ENCODE measurements at regions not wholly inside any gene's neighbourhood (a gene's known extent, or its start where the extent isn't known, plus 50 kb on each side); places are given as distances from the start of the nearest gene placed in this dataset.
"Not testable (repeated sequence)": the region's sequence is repeated elsewhere in the genome, so short reads cannot be mapped to it uniquely, and the experiment has no call there.

DNA sequence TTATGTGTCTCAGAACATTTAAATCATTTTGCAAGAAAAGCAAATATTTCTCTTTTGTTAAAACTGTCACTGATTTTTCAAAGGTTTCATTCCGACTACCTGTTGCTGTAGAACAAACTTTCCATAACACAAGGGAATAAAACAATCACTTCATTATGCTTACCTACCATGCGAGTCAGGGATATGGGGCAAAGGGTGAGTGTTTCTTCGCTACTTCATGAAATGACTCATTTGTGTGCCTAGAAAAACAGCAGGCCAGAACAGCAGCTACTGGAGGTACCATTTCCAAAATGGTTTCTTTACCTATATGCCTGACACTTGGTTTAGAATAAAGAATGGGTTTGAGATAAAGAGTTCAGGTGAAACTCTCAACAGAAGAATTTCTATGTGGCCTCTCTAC is 712.5 kb downstream of the PLOD2 start:
- no peak for DNase-seq (ENCODE audit: low spot score)

GRCh38 chr3:145450018-145450682 is 710.8 kb downstream of the PLOD2 start:
- no peak for DNase-seq (ENCODE audit: low spot score)

GRCh38 chr3:145457825-145458552 is 703.0 kb downstream of the PLOD2 start:
- DNase-seq (ENCODE audit: low spot score) = no peak

- not testable (repeated sequence) for DNase-seq (ENCODE audit: low spot score)
These were observed 701.3 kb downstream of the PLOD2 start for GRCh38 chr3:145459681-145460080.

DNA sequence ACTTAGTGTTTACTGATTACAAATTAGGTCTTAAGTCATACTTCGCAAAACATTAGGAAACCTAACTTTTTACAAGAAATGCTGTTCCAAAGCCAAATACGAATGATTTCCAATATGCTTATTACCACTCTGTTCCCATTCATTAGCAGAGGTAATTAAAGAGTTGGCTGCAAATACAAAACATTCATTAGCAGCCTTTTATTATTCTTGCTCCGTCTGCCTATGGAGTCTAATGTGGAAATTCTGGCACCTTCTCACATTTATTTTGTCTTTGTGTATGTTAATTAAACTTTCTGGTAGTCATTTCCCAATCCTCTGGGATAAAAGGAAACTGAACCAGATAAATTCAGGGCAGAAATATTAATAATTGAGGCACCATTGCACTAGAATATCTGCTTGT is 689.0 kb downstream of the PLOD2 start:
- DNase-seq (ENCODE audit: low spot score) = no peak

- DNase-seq (ENCODE audit: low spot score) = not testable (repeated sequence)
These were observed 678.2 kb downstream of the PLOD2 start for GRCh38 chr3:145482735-145483134.

DNA sequence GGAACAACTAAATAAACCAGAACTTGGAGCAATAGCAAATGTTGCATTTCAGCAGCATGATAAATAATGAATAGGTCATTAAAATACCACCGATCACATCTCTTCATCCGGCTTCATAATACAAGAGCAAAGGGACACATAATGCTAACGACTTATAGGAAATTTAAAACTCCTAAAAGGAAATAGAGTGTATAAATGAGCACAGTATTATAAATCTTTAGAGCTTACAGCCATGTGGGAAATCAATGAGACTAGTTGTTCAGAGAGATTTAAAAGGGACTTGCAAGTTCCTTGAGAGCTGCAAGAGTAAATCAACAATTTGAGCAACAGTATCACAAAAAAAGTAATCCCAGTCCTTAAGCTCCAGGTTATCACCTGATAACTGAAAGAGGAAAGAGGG is 677.0 kb downstream of the PLOD2 start:
- DNase-seq (ENCODE audit: low spot score) = no peak

DNA sequence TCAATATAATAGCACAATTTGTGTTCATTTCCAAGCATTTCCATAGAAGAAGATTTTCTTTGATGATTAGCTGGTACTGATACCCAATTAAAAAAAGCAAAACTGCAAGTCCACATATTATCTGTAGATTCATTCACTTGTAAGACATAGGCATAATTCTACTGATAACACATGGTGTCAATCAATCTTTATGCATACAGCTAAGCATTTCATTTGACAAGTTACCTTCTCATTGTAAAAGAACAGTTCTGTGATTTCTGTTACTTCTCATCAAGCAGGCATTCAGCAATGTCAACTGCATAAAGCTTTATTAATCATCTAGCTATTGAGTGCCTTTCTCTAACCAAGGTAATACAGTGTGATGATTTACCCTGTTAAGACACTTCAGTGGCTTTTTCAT is 672.0 kb downstream of the PLOD2 start:
- DNase-seq (ENCODE audit: low spot score) = no peak

GRCh38 chr3:145490088-145491048 is 670.6 kb downstream of the PLOD2 start:
- no peak for DNase-seq (ENCODE audit: low spot score)

- DNase-seq (ENCODE audit: low spot score) = no peak
These were observed 668.5 kb downstream of the PLOD2 start for GRCh38 chr3:145492456-145492855.

DNA sequence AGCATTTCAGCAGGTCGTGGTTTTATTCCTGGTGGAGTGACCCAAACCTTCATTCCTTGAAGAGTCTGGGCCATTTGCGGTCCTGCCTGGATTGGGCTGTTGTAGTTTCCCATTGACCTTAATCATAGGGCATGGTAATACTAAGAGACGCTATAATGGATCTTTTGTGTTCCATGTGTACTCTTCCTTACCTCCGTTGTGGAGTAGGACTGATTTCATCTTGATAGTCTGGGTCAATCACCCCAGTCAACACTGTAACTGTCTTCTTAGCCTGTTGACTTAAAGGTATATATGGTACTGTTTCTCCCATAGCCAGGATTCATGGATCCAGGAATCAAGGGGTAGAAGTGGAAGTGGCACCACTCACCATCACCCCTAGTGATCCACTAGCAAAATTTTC is 643.6 kb downstream of the PLOD2 start:
- DNase-seq (ENCODE audit: low spot score) = not testable (repeated sequence)

DNA sequence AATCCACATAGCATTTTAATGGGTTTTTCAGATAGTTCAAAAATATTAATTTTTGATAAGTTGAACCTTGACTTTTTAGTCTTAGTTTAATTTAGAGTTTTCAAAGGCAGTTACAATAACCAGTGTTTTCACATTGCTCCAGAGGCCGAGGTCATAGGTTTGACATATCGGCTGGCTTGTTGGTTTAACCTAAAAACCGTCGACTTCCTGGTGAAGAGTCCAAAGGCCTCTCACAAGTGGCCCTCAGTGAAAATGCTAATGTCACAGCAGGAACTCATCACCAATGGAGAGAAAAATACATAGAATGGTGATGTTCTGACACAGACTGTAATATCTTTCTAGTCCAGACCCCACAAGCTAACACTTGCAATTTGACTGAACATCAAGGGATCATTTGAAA is 642.3 kb downstream of the PLOD2 start:
- no peak for DNase-seq (ENCODE audit: low spot score)

DNA sequence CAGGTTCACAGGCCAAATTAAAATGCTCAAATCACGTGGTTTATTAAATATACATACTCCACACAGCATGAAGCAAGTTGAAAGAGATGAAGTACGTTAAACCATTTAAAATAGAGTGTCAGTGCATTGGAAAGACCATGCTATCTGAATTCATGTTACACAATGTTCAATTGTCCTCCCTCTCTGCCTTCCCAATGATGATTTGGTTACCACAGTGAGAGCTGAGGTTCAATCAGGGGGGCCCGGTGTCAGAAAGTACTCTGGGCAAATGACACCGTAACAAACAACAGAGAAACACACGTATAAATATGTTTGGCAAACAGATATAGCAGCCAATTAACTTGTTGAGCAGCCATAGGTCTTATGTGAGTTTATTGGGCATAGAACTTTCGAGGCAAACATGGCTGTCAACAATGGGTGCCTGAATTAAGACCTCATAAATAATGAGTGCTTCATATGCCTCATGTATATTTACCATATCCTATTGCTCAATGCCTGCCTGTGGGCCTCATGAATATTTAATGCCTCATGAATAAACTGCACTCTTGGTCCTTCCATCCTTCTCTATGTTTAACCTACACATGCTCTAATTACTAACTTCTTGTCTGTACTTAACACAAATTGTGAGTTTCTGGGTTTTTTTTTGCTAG is 641.5 kb downstream of the PLOD2 start:
- no peak for DNase-seq (ENCODE audit: low spot score)

GRCh38 chr3:145522179-145522578 is 638.8 kb downstream of the PLOD2 start:
- no peak for DNase-seq (ENCODE audit: low spot score)

- no peak for DNase-seq (ENCODE audit: low spot score)
These were observed 637.9 kb downstream of the PLOD2 start for GRCh38 chr3:145522893-145523651.

DNA sequence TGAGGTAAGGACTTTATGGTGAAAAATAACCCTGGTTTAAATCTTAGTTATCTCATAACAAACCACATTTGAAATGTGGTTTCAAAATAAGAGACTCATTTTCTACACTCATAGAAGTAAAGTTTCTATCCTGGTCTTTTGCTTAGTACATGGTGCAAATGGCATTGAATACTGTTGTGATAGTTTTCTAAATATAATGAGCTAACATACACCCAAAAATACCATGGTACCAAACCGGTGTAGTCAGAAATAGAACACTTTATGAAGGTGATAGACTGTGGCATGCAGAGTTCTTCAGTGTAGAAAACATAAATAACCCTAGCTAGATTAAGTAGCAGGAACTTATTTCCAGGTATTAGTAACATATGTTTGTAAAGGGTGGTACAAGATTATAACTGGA is 629.4 kb downstream of the PLOD2 start:
- no peak for DNase-seq (ENCODE audit: low spot score)

DNA sequence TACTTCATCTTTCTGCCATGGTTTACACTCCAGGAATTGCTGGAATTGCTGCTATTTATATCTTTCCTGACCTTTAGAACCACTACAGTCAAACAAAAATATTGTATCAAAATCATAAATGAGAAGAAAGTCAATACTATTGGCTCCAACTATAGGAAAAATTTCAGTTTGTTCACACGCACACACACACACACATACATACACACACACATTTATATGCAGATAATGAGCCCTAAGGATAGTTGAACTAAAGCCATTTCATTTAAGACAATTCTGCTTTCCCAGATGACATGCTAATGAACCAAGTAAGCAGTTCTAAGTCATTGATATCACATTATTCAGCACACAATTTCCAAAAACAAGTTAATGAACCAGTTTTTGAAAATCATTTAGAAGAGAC is 627.3 kb downstream of the PLOD2 start:
- DNase-seq (ENCODE audit: low spot score) = no peak

GRCh38 chr3:145536461-145536860 is 624.5 kb downstream of the PLOD2 start:
- no peak for DNase-seq (ENCODE audit: low spot score)

- DNase-seq (ENCODE audit: low spot score) = no peak
These were observed 610.5 kb downstream of the PLOD2 start for GRCh38 chr3:145550522-145550921.

DNA sequence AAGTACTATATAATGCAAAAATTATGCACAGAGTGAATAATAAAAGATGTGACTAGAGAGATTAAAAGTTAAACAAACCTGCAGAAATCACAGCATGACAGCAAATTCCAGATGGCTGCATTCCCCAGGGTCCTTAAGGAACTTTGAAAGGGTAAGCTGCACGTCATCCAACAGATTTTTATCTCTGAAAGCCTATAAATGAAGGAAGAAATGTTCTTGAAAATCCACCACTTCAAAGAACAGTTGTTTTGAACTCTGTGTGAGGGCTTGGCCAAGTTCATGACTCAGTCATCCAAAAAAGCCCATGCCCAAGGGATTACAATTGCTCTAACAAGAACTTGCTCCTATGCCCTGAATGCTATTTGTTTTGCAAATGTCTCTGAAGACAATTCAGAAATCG is 603.6 kb downstream of the PLOD2 start:
- no peak for DNase-seq (ENCODE audit: low spot score)

GRCh38 chr3:145578471-145578870 is 582.5 kb downstream of the PLOD2 start:
- DNase-seq (ENCODE audit: low spot score) = no peak
